Ovary (tissue), 7 donors: ENCODE measurements at regions not wholly inside any gene's neighbourhood (a gene's known extent, or its start where the extent isn't known, plus 50 kb on each side); places are given as distances from the start of the nearest gene placed in this dataset.

Experiments used
- DNase-seq, 5 donors: peaks; one replicate each; pipeline ENCODE4 v3.0.0-alpha.2; 2019 to 2020
- H3K27ac ChIP-seq, 2 donors: fragments of 200-600 bp; one replicate each; pipeline versions ENCODE4 v1.5.1 to v1.8.0; 2019 to 2022
- H3K27me3 ChIP-seq: fragments of 200-600 bp; one replicate; pipeline ENCODE4 v1.8.0; 2022
- H3K36me3 ChIP-seq: fragments of 200-600 bp; sonication (generic); one replicate; pipeline ENCODE4 v1.5.1; 2019
- H3K4me1 ChIP-seq: one replicate; pipeline ENCODE4 v1.8.1; 2013; ENCODE audit warnings: mild to moderate bottlenecking, moderate library complexity; ENCODE audit not compliant: insufficient read depth
- H3K4me3 ChIP-seq: fragments of 200-600 bp; sonication (generic); one replicate; pipeline ENCODE4 v1.5.1; 2017
- H3K9me3 ChIP-seq, 2 donors: fragments of 200-600 bp in 1 of 2; sonication (generic) in 1 of 2; one replicate each; pipeline versions ENCODE4 v1.5.1 to v1.8.1; 2013 to 2019; ENCODE audit warnings: mild to moderate bottlenecking in 1 of 2, moderate library complexity in 1 of 2
- CTCF ChIP-seq, 3 donors: fragments of 450-650 bp in 2 of 3; fragments of 200-600 bp in 1 of 3; IDR thresholded peaks; one replicate each; pipeline versions ENCODE4 v1.5.1 to v1.8.0; 2016 to 2022; ENCODE audit warnings: antibody characterized with exemption in 3 of 3, mild to moderate bottlenecking in 1 of 3
- EP300 ChIP-seq: sonication (generic); formaldehyde crosslinking; IDR thresholded peaks from one replicate; pipeline ENCODE4 v1.6.1; 2017; ENCODE audit warnings: antibody characterized with exemption
- POLR2A ChIP-seq: fragments of 450-650 bp; IDR thresholded peaks from one replicate; pipeline ENCODE4 v1.6.1; 2017; ENCODE audit warnings: antibody characterized with exemption, mild to moderate bottlenecking, moderate library complexity
- WGBS, 3 donors: extraction: QIAGEN DNeasy Blood & Tissue Kit in 1 of 3; methylation state at CpG; one replicate each; pipeline versions ENCODE4 v1.1.5 to v1.1.7; 2013 to 2017; 5-methylcytosine and 5-hydroxymethylcytosine counted together
- intact Hi-C, 4 donors: fragments of 100-400 bp; cut with DNase I; formaldehyde crosslinking; loops; one replicate each; pipeline versions ENCODE4 v1.11.0 to v1.15.1; 2022 to 2023
- donor health status: DM: no; HTN: no; CAD: no; lungs with moderate emphysema.
- donor health status: DM: no; HTN: no; CAD: no.
- donor health status: Bipolar disorder and iron deficiency.
- donor health status: DM: no; HTN: no; CAD: no.
- donor health status: DM: yes; HTN: yes; CAD: no.

GRCh38 chr2:221792971-221793521 is 220.9 kb upstream of the EPHA4 start:
- H3K9me3 ChIP-seq = no peaks in the 10 kb centered on the region
- no peaks in the 10 kb centered on the region for H3K4me1 ChIP-seq
- intact Hi-C loops = no loop called here
- 53 to 66% (median 57%) methylated on average over 7 of the region's 7 CpGs for WGBS, 3 donors
- H3K36me3 ChIP-seq = no peaks in the 10 kb centered on the region
- H3K27me3 ChIP-seq = no peaks in the 10 kb centered on the region
- TF ChIP-seq CTCF (IDR thresholded peaks at IDR 0.05) = no peak
- TF ChIP-seq EP300 = no peak
- TF ChIP-seq POLR2A = no peak
- no peak for DNase-seq
- no peak overlapping the region for H3K4me3 ChIP-seq
- no peak overlapping the region for H3K27ac ChIP-seq

GRCh38 chr2:221791844-221792243 is 219.7 kb upstream of the EPHA4 start:
- 91 to 96% (median 93%) methylated on average over 2 of the region's 2 CpGs for WGBS, 3 donors
- no peaks in the 10 kb centered on the region for H3K4me1 ChIP-seq
- H3K4me3 ChIP-seq = no peak overlapping the region
- TF ChIP-seq POLR2A (no peak), CTCF (IDR thresholded peaks at IDR 0.05) (no peak), EP300 (no peak)
- intact Hi-C loops = no loop called here
- no peaks in the 10 kb centered on the region for H3K27me3 ChIP-seq
- no peaks in the 10 kb centered on the region for H3K9me3 ChIP-seq
- H3K27ac ChIP-seq = no peak overlapping the region
- H3K36me3 ChIP-seq = no peaks in the 10 kb centered on the region
- no peak for DNase-seq

- no peaks in the 10 kb centered on the region for H3K27me3 ChIP-seq
- no peaks in the 10 kb centered on the region for H3K36me3 ChIP-seq
- WGBS, 3 donors = 64 to 78% (median 68%) methylated on average over 4 of the region's 4 CpGs
- no peaks in the 10 kb centered on the region for H3K4me1 ChIP-seq
- H3K27ac ChIP-seq = no peak overlapping the region
- DNase-seq = no peak
- no peak overlapping the region for H3K4me3 ChIP-seq
- intact Hi-C loops = loop anchor here in 1 of 4 donors (10.0 kb wide), 1 partner anchor 123 kb away; no protein-coding TSS in a partner anchor
- no peaks in the 10 kb centered on the region for H3K9me3 ChIP-seq
- TF ChIP-seq CTCF (IDR thresholded peaks at IDR 0.05) = no peak
- TF ChIP-seq POLR2A = no peak
- no peak for TF ChIP-seq EP300
Observed at GRCh38 chr2:221787561-221787960, 215.5 kb upstream of the EPHA4 start.

GRCh38 chr2:221786297-221786926 is 214.3 kb upstream of the EPHA4 start:
- H3K9me3 ChIP-seq = no peaks in the 10 kb centered on the region
- H3K27ac ChIP-seq = no peak overlapping the region
- no peaks in the 10 kb centered on the region for H3K4me1 ChIP-seq
- no peaks in the 10 kb centered on the region for H3K36me3 ChIP-seq
- TF ChIP-seq POLR2A (no peak), EP300 (no peak), CTCF (IDR thresholded peaks at IDR 0.05) (no peak)
- H3K4me3 ChIP-seq = no peak overlapping the region
- intact Hi-C loops = loop anchor here in 1 of 4 donors (10.0 kb wide), 1 partner anchor 122 kb away; no protein-coding TSS in a partner anchor
- DNase-seq = no peak
- WGBS, 3 donors = 87 to 90% (median 89%) methylated on average over 5 of the region's 5 CpGs
- no peaks in the 10 kb centered on the region for H3K27me3 ChIP-seq
